Muscle layer of colon (tissue), 2 donors: ENCODE measurements at regions not wholly inside any gene's neighbourhood (a gene's known extent, or its start where the extent isn't known, plus 50 kb on each side); places are given as distances from the start of the nearest gene placed in this dataset.
"Not testable (repeated sequence)": the region's sequence is repeated elsewhere in the genome, so short reads cannot be mapped to it uniquely, and the experiment has no call there.

Experiments
- H3K27ac ChIP-seq: one replicate; pipeline ENCODE4 v1.7.0; 2013; ENCODE audit warnings: low read depth, mild to moderate bottlenecking, low read length, moderate library complexity
- H3K27me3 ChIP-seq, 2 donors: one replicate each; pipeline ENCODE4 v1.7.0; 2013; ENCODE audit warnings: low read length in 2 of 2, mild to moderate bottlenecking in 2 of 2; ENCODE audit not compliant: insufficient read depth in 2 of 2, control insufficient read depth in 1 of 2
- H3K36me3 ChIP-seq: one replicate; pipeline ENCODE4 v1.7.0; 2013; ENCODE audit warnings: mild to moderate bottlenecking, low read length; ENCODE audit not compliant: insufficient read depth
- H3K4me1 ChIP-seq: one replicate; pipeline ENCODE4 v1.7.0; 2013; ENCODE audit warnings: mild to moderate bottlenecking, low read length; ENCODE audit not compliant: insufficient read depth
- H3K4me3 ChIP-seq, 2 donors: one replicate each; pipeline ENCODE4 v1.7.0; 2013; ENCODE audit warnings: low read length in 2 of 2, low read depth in 1 of 2, mild to moderate bottlenecking in 1 of 2, moderate library complexity in 1 of 2
- H3K9ac ChIP-seq: one replicate; pipeline ENCODE4 v1.7.0; 2013; ENCODE audit warnings: low read length
- H3K9me3 ChIP-seq: one replicate; pipeline ENCODE4 v1.7.0; 2013; ENCODE audit warnings: mild to moderate bottlenecking, low read length
- donor health status: abdominal sarcoma.
- donor health status: Adenocarcinoma of cecum.

DNA sequence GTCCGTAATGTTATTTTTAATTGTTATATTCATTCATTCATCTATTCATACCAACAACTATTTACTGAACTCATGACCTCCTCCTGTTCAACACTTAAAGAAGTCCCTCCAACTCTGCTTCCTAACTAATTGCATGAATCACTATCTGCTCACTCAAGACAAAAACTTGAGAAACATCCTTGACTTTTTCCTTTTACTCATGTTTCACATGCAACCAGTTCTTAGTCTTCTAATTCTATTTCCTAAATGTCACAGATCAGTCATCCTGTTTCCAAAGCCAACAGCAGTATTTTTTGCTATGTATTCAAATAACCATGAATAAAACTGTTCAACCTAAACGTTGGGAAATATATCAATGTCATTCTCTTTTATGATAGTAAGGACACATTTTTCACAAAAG lies 124.6 kb upstream of the GBE1 start:
- no peak overlapping the region for H3K27ac ChIP-seq
- no peak overlapping the region for H3K4me3 ChIP-seq
- no peaks in the 10 kb centered on the region for H3K9me3 ChIP-seq
- no peaks in the 10 kb centered on the region for H3K36me3 ChIP-seq
- no peaks in the 10 kb centered on the region for H3K4me1 ChIP-seq
- no peak overlapping the region for H3K9ac ChIP-seq
- H3K27me3 ChIP-seq, result no peaks in the 10 kb centered on the region

DNA sequence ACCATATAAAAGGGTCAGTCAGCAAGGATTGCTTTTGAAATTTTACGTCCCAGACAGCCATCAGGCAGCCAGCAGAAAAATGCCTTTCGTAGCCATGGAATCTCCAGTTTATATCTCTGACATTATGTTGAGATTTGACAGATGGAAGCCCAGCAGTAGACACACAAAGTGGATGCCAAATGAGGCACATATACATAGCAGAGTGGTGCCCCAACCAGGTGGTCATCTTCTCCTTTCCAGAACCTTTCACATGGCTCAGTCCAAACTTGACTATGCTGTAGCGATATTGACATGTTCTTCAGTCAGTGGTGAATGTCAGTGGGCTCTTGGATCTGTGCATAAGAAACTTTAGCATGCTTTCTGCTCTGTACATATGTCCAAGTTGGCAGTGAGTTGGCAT lies 123.3 kb upstream of the GBE1 start:
- Histone ChIP-seq H3K27me3 (no peaks in the 10 kb centered on the region), H3K9ac (no peak overlapping the region), H3K4me3 (no peak overlapping the region), H3K36me3 (no peaks in the 10 kb centered on the region), H3K27ac (no peak overlapping the region), H3K9me3 (no peaks in the 10 kb centered on the region), H3K4me1 (no peaks in the 10 kb centered on the region)

DNA sequence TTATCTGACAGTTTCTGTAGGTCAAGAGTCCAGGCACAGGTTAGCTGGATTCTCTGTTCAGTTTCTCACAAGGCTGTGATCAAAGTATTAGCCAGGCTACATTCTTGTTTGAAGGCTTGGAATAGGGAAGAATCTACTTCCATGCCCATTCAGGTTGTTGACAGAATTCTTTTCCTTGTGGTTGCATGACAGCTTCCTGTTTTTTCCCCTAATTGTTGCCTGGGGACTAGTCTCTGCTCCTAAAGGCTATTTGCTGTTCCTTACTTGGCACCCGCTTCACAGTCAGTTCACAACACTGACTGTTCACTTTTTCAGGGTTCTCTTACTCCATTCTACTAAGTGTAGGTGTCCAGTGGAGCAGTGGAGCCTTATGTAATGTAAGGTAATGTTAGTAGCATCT lies 115.4 kb upstream of the GBE1 start:
- Histone ChIP-seq H3K9me3 (no peaks in the 10 kb centered on the region), H3K4me1 (no peaks in the 10 kb centered on the region), H3K36me3 (no peaks in the 10 kb centered on the region), H3K4me3 (no peak overlapping the region), H3K9ac (no peak overlapping the region), H3K27me3 (no peaks in the 10 kb centered on the region), H3K27ac (no peak overlapping the region)

DNA sequence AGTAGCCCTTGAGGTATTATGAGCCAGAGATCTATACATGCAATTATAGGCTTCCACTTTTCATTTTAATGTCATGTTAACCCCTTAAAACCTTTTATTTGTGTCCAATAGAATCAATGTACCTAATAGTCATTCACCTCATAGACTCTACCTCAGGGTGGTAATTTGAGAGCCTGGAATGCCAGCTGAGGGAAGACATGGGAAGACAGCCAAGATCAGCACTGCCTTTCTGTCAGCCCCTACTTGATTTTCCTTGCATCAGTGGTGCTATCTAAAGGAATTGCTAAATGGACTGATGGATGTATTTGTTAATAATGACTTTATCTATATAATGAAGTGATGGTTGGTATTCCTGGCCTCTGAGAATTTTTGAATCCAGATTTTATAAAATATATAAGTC lies 113.3 kb upstream of the GBE1 start:
- H3K9ac ChIP-seq, result no peak overlapping the region
- H3K27ac ChIP-seq, result no peak overlapping the region
- H3K27me3 ChIP-seq, result no peaks in the 10 kb centered on the region
- no peaks in the 10 kb centered on the region for H3K9me3 ChIP-seq
- no peaks in the 10 kb centered on the region for H3K4me1 ChIP-seq
- no peaks in the 10 kb centered on the region for H3K36me3 ChIP-seq
- no peak overlapping the region for H3K4me3 ChIP-seq

DNA sequence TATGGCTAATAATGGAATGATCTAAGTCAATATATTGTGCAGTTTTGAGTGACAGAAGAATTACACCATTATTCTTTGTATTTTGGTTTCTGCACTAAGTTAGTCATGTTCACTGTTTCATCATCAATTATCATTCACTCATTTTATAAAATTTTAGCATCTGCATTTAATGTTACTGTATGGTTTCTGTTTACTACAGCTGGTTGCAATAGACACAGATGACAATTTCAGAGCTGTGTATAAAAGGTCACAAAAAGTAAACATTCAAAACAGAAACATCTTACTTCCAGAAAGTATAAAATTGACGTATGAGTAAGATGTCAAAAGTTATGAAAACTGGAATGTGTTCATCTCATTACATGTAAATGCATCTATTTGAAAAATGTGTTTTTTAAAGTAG lies 111.1 kb upstream of the GBE1 start:
- Histone ChIP-seq H3K4me1 (no peaks in the 10 kb centered on the region), H3K4me3 (no peak overlapping the region), H3K27ac (no peak overlapping the region), H3K9me3 (no peaks in the 10 kb centered on the region), H3K36me3 (no peaks in the 10 kb centered on the region), H3K9ac (no peak overlapping the region), H3K27me3 (no peaks in the 10 kb centered on the region)

DNA sequence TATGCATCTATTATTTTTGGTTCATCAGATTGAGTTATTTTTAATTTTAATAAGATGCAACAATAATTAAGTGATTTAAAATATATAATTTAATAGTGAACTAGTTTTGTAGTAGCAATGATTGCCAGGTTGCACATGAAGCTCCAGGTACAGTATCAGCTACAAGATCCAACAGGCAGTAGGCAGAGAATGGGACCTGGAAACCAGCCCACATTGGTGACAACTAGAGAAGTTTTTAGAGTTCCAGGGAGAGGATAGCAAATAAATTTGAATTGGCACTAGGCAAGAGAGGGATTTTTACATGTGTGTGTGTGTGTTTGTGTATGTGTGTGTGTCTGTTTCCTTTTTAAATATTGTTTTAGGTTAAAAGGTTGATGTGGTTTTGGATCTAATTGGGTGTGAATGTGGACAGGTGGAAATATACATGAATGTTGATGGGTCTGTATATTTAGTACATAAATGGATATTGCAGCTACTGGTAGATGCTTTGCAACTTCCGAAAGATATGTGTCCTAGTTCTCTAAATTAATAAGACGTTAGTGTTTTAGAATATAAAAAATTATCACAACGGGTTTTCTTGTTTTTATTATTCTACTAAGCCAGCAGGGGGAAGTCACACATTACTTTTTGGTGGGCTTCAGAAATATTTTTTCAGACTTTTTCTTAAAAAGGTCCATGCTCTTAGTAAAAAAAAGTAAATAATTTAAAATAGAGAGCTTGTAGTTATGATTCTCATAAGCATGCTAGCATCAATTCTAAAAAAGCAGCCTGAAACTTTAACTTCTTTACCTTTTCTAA lies 110.1 kb upstream of the GBE1 start:
- Histone ChIP-seq H3K27ac (no peak overlapping the region), H3K9ac (no peak overlapping the region), H3K9me3 (no peaks in the 10 kb centered on the region)

DNA sequence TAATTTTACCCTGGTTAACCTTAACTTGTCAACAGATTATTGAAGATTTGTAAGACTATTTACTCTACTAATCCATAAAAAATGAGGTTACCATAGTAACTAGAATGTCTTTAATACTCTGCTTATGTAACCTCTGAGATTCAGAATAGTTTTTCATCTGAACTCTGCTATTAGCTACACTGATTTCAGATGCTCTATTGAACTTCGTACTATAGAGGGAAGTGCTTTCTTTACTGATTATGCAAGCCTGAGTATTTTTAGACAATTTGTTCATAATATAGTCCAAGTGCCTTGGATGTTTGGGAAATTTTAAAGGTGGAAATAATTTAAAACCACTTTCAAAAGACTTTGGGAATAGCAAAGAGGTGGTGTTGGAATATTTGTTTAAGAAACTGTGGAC lies 107.9 kb upstream of the GBE1 start:
- no peak overlapping the region for H3K9ac ChIP-seq
- H3K36me3 ChIP-seq, result no peaks in the 10 kb centered on the region
- peaks cover 3% of the 10 kb centered on the region for H3K4me1 ChIP-seq
- H3K27me3 ChIP-seq, result no peaks in the 10 kb centered on the region
- H3K4me3 ChIP-seq, result no peak overlapping the region
- H3K27ac ChIP-seq, result no peak overlapping the region
- no peaks in the 10 kb centered on the region for H3K9me3 ChIP-seq

More for the DNA sequence above, 110.1 kb upstream of the GBE1 start:
- no peaks in the 10 kb centered on the region for H3K27me3 ChIP-seq
- no peak overlapping the region for H3K4me3 ChIP-seq
- no peaks in the 10 kb centered on the region for H3K36me3 ChIP-seq
- H3K4me1 ChIP-seq, result no peaks in the 10 kb centered on the region

DNA sequence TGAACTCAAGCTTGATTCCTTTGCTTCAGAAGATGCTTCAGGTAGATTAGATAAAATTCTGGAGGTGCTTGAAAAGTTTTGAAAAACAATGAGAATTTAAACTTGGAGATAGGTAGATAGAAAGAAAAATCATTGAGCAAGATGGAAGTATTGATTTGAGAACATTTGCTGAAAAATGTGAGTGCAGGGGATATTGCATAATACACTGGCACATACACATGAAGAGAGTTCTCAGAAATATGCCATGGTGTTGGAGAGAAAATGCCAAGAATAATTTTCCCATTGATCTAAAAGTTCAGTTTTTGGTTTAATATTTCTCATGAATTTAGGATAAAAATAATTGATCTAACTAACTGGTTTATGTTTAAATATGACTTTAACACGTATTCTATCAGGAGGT lies 107.2 kb upstream of the GBE1 start:
- H3K27ac ChIP-seq, result no peak overlapping the region
- H3K9me3 ChIP-seq, result no peaks in the 10 kb centered on the region
- H3K36me3 ChIP-seq, result no peaks in the 10 kb centered on the region
- peaks cover 7% of the 10 kb centered on the region for H3K4me1 ChIP-seq
- H3K27me3 ChIP-seq, result no peaks in the 10 kb centered on the region
- no peak overlapping the region for H3K4me3 ChIP-seq
- no peak overlapping the region for H3K9ac ChIP-seq

DNA sequence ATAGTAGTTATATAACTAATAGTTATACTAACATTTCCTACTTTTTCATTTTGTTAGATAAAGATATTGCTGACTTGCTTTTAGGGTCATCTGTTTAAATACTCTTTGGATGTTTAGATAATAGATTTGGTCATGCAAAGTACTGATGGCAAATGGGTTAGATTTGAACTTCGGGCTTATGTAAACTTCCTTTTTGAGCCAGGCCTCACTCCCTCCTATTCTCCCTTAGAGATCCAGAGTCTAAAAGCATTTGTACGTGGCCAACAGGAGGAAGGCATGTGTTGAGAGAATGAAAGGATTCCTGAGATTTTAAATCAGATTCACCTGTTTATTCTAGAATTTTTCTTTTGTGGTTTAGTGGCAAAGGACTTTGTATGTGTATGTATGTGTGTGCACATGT lies 106.4 kb upstream of the GBE1 start:
- Histone ChIP-seq H3K4me3 (no peak overlapping the region), H3K27ac (no peak overlapping the region), H3K36me3 (no peaks in the 10 kb centered on the region)

DNA sequence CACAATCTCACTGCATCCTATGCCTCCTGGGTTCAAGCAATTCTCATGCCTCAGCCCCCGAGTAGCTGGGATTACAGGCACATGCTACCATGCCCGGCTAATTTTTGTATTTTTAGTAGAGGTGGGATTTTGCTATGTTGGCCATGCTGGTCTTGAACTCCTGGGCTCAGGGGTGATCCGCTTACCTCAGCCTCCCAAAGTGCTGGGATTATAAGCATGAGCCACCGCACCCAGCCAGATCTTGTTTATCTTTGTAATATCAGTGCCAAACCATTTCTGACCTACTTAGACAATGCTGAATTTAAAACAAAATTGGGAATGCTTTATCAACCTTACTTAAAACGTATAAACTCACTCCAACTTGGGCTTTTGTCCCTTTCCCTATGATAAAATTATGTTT lies 103.7 kb upstream of the GBE1 start:
- H3K27ac ChIP-seq, H3K27me3 ChIP-seq, H3K4me3 ChIP-seq, H3K4me1 ChIP-seq, H3K9me3 ChIP-seq, H3K9ac ChIP-seq, H3K36me3 ChIP-seq: not testable (repeated sequence)

More for the DNA sequence above, 106.4 kb upstream of the GBE1 start:
- H3K4me1 ChIP-seq, result peaks cover 7% of the 10 kb centered on the region
- no peaks in the 10 kb centered on the region for H3K9me3 ChIP-seq
- no peak overlapping the region for H3K9ac ChIP-seq
- H3K27me3 ChIP-seq, result no peaks in the 10 kb centered on the region

DNA sequence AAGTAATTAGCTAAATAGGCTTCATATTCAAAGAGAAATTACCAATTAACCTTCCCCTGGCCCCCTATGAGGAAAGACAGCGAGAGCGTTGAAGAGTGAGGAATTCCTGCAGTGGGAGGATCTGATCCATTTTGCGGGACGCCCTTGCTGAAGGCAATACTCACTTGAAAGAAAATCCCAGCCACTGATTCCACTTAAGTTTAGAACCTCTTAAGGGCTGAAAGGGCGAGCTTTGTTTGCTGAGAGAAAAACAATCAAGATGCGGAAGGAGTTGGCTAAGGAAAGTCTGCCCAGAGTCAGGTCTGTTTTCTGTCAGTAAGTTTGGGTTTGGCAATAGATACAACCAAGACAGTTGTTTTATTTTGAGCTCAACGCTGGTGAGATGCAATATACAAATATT lies 102.8 kb upstream of the GBE1 start:
- no peaks in the 10 kb centered on the region for H3K36me3 ChIP-seq
- peaks cover 7% of the 10 kb centered on the region for H3K4me1 ChIP-seq
- no peaks in the 10 kb centered on the region for H3K27me3 ChIP-seq
- no peaks in the 10 kb centered on the region for H3K9me3 ChIP-seq
- H3K27ac ChIP-seq, result no peak overlapping the region
- no peak overlapping the region for H3K4me3 ChIP-seq
- no peak overlapping the region for H3K9ac ChIP-seq

DNA sequence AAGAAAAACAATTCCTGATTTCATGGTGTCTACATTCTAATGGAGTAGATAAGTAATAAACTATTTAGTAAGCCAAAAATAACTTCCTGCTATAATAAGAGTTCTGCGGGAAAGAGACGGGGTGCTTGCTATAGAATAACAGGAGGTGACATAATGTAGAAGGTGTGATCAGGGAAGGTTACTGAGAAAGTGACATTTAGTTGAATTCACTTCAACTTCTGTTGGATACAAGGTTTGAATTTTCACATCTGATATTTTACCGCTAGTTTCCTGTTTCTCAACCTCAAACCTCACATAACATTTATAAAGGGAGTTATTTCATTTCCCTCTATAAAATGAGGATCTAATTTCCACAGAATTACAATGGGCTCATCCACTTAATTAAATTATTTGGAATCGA lies 102.3 kb upstream of the GBE1 start:
- Histone ChIP-seq H3K27ac (no peak overlapping the region), H3K4me3 (no peak overlapping the region), H3K9me3 (no peaks in the 10 kb centered on the region), H3K27me3 (no peaks in the 10 kb centered on the region), H3K4me1 (peaks cover 7% of the 10 kb centered on the region), H3K9ac (no peak overlapping the region), H3K36me3 (no peaks in the 10 kb centered on the region)
